ENCODE measurements at regions not wholly inside any gene's neighbourhood (a gene's known extent, or its start where the extent isn't known, plus 50 kb on each side); places are given as distances from the start of the nearest gene placed in this dataset.

GRCh38 chr11:106395716-106396349, 318.4 kb downstream of the AASDHPPT start:
- no peak for TF ChIP-seq GATA2 (IDR thresholded peaks at IDR 0.05; ENCODE audit: low read depth, low read length)
- no peak for TF ChIP-seq GATA3 (IDR thresholded peaks at IDR 0.05; ENCODE audit: low read depth, low read length)
